ENCODE measurements at regions not wholly inside any gene's neighbourhood (a gene's known extent, or its start where the extent isn't known, plus 50 kb on each side); places are given as distances from the start of the nearest gene placed in this dataset.

GRCh38 chr4:3628868-3629175 is 96.6 kb upstream of the LRPAP1 start:
- TF ChIP-seq ZBTB33 (CRISPR knock-in tag; IDR thresholded peaks at IDR 0.05), result no peak
- no peak for TF ChIP-seq CTCF (CRISPR knock-in tag; IDR thresholded peaks at IDR 0.05)
- TF ChIP-seq POLR2A (IDR thresholded peaks at IDR 0.05; ENCODE audit: insufficient read depth in 1 of 2, low read depth in 2 of 2, low read length in 2 of 2), result no peak
- no peak for TF ChIP-seq ZNF776 (CRISPR knock-in tag; IDR thresholded peaks at IDR 0.05)
- TF ChIP-seq ZNF335 (CRISPR knock-in tag; IDR thresholded peaks at IDR 0.05), result no peak
- no peak for TF ChIP-seq ZNF629 (CRISPR knock-in tag; conservative IDR thresholded peaks at IDR 0.05)
- TF ChIP-seq REST (IDR thresholded peaks at IDR 0.05; ENCODE audit: borderline replicate concordance in 1 of 2, low read depth in 1 of 2, low read length in 2 of 2), result no peak
- no peak for TF ChIP-seq KLF16 (CRISPR knock-in tag; IDR thresholded peaks at IDR 0.05)
